ENCODE measurements at regions not wholly inside any gene's neighbourhood (a gene's known extent, or its start where the extent isn't known, plus 50 kb on each side); places are given as distances from the start of the nearest gene placed in this dataset.

DNA sequence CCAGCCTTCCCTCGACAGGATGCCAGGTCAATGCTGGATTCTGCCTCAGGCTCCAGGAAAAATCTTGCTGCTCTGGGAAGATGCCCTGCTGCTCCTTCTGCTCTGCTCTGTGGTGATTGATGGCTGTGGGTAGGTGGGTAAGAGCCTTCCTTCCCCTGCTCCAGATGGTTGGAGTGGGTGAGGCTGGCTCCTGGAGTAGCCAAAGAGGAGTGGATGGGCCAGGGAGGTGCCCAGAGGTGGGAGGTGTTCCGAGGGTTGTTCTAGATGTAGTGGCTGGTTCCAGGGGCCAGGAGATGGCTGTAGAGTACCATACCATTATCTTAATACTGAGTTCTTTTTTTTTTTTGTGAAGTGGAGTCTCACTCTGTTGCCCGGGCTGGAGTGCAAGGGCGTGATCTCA lies 99.6 kb upstream of the THY1 start:
- no peaks in the 10 kb centered on the region for H3K4me1 Mint-ChIP-seq (ENCODE audit: insufficient read depth, unreplicated experiment)
- no peak overlapping the region for H3K4me3 Mint-ChIP-seq (ENCODE audit: unreplicated experiment)
- ChIA-PET POLR2A (no interaction called here), CTCF (interaction anchor here (0.6 to 3.9 kb wide), 3 partner anchors 12 to 1280 kb away, joined by 4 to 18 read pairs (median 5); no protein-coding TSS in a partner anchor)
- no peak for DNase-seq (ENCODE audit: unreplicated experiment)
- H3K27me3 Mint-ChIP-seq (ENCODE audit: insufficient read depth, unreplicated experiment): peaks cover 74% of the 10 kb centered on the region
- no TSS peak for BruUV-seq (replicated peaks)
- H3K36me3 Mint-ChIP-seq (ENCODE audit: insufficient read depth, unreplicated experiment): no peaks in the 10 kb centered on the region
- intact Hi-C loops (cut with micrococcal nuclease): no loop called here
- TF ChIP-seq, protein P1, sequence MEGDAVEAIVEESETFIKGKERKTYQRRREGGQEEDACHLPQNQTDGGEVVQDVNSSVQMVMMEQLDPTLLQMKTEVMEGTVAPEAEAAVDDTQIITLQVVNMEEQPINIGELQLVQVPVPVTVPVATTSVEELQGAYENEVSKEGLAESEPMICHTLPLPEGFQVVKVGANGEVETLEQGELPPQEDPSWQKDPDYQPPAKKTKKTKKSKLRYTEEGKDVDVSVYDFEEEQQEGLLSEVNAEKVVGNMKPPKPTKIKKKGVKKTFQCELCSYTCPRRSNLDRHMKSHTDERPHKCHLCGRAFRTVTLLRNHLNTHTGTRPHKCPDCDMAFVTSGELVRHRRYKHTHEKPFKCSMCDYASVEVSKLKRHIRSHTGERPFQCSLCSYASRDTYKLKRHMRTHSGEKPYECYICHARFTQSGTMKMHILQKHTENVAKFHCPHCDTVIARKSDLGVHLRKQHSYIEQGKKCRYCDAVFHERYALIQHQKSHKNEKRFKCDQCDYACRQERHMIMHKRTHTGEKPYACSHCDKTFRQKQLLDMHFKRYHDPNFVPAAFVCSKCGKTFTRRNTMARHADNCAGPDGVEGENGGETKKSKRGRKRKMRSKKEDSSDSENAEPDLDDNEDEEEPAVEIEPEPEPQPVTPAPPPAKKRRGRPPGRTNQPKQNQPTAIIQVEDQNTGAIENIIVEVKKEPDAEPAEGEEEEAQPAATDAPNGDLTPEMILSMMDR (IDR thresholded peaks at IDR 0.05; ENCODE audit: unreplicated experiment): no peak
- H3K27ac Mint-ChIP-seq (ENCODE audit: low read depth, unreplicated experiment): no peak overlapping the region
- H3K9me3 Mint-ChIP-seq (ENCODE audit: unreplicated experiment): no peaks in the 10 kb centered on the region

DNA sequence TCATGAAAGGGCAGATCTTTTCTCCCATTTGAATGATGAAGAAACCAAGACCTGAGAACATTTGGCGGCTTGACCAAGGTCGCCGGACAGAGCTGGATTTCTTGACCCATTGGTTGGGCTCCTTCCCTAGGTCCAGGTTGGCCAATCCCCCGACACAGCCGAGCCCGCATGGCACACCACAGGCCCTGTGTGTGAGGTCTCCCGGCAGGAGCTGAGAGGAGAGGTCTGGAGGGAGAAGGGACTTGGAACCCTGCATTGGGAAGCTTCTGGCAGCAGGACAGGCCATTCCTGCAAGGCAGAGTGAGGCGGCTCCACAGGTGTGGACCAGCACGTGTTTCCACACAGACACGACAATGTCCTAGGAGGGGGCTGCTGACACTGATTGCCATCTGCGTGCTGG lies 98.6 kb upstream of the THY1 start:
- BruUV-seq (replicated peaks): no TSS peak
- CTCF ChIA-PET: interaction anchor here (0.7 to 3.9 kb wide), 4 partner anchors 11 to 587 kb away, joined by 3 to 18 read pairs (median 3); no protein-coding TSS in a partner anchor
- Mint-ChIP-seq H3K9me3 (ENCODE audit: unreplicated experiment) (no peaks in the 10 kb centered on the region), H3K27me3 (ENCODE audit: insufficient read depth, unreplicated experiment) (peaks cover 74% of the 10 kb centered on the region), H3K4me3 (ENCODE audit: unreplicated experiment) (no peak overlapping the region), H3K36me3 (ENCODE audit: insufficient read depth, unreplicated experiment) (no peaks in the 10 kb centered on the region), H3K4me1 (ENCODE audit: insufficient read depth, unreplicated experiment) (no peaks in the 10 kb centered on the region), H3K27ac (ENCODE audit: low read depth, unreplicated experiment) (no peak overlapping the region)
- intact Hi-C loops (cut with micrococcal nuclease): no loop called here
- TF ChIP-seq, protein P1 (IDR thresholded peaks at IDR 0.05; ENCODE audit: unreplicated experiment): no peak
- POLR2A ChIA-PET: no interaction called here
- no peak for DNase-seq (ENCODE audit: unreplicated experiment)

DNA sequence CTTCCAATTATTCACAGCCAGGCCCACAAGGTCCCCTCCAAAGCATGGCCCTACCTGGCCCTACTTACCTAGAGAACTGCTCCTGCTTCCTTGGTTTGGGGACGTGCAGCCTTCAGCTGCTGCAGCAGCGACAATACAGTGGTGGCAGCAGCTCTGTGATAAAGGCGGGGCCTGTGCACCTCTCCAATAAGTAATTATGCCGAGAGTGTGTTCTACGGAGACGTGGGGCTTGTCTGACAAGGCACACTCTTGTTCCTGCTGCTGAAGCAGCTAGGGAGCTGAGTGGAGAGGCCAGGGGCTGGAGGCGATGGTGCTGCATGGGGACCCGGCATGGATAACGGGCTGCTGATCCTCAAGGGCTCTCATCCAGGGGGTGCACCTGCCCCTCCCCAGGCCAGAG lies 98.0 kb upstream of the THY1 start:
- CTCF ChIA-PET: interaction anchor here (1.0 kb wide), 1 partner anchor 13 kb away, joined by 3 read pairs; no protein-coding TSS in a partner anchor
- no peaks in the 10 kb centered on the region for H3K36me3 Mint-ChIP-seq (ENCODE audit: insufficient read depth, unreplicated experiment)
- H3K4me3 Mint-ChIP-seq (ENCODE audit: unreplicated experiment): no peak overlapping the region
- POLR2A ChIA-PET: interaction anchor here (0.5 kb wide), 1 partner anchor 669 kb away, joined by 3 read pairs; no protein-coding TSS in a partner anchor
- no TSS peak for BruUV-seq (replicated peaks)
- DNase-seq (ENCODE audit: unreplicated experiment): no peak
- H3K27ac Mint-ChIP-seq (ENCODE audit: low read depth, unreplicated experiment): no peak overlapping the region
- intact Hi-C loops (cut with micrococcal nuclease): no loop called here
- H3K9me3 Mint-ChIP-seq (ENCODE audit: unreplicated experiment): no peaks in the 10 kb centered on the region
- peaks cover 74% of the 10 kb centered on the region for H3K27me3 Mint-ChIP-seq (ENCODE audit: insufficient read depth, unreplicated experiment)
- H3K4me1 Mint-ChIP-seq (ENCODE audit: insufficient read depth, unreplicated experiment): peaks cover 5% of the 10 kb centered on the region
- TF ChIP-seq, protein P1 (IDR thresholded peaks at IDR 0.05; ENCODE audit: unreplicated experiment): no peak

DNA sequence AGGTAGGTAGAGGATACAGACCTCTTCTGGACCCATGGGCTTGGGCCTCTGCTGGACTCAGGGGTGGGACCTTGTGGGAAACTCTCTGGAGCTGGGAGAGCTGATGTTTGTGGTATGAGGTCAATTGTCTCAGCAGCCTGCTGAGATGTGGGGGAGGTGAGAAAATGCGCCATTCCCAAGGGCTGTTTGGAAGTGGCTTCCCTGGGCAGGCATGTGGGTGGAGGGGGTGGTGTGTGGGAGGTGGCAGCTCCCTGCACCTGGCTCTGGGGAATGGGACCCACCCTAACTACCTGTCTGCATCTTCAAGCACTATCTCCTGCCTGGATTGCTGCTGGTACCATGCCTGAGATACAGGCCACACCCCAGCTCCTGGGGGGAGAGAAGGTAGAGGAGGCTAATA lies 97.4 kb upstream of the THY1 start:
- Mint-ChIP-seq H3K27ac (ENCODE audit: low read depth, unreplicated experiment) (no peak overlapping the region), H3K36me3 (ENCODE audit: insufficient read depth, unreplicated experiment) (no peaks in the 10 kb centered on the region), H3K27me3 (ENCODE audit: insufficient read depth, unreplicated experiment) (peaks cover 74% of the 10 kb centered on the region), H3K4me1 (ENCODE audit: insufficient read depth, unreplicated experiment) (peaks cover 5% of the 10 kb centered on the region), H3K4me3 (ENCODE audit: unreplicated experiment) (no peak overlapping the region), H3K9me3 (ENCODE audit: unreplicated experiment) (no peaks in the 10 kb centered on the region)
- CTCF ChIA-PET: interaction anchor here (1.0 kb wide), 1 partner anchor 13 kb away, joined by 3 read pairs; no protein-coding TSS in a partner anchor
- DNase-seq (ENCODE audit: unreplicated experiment): no peak
- POLR2A ChIA-PET: no interaction called here
- no TSS peak for BruUV-seq (replicated peaks)
- intact Hi-C loops (cut with micrococcal nuclease): no loop called here
- TF ChIP-seq, protein P1 (IDR thresholded peaks at IDR 0.05; ENCODE audit: unreplicated experiment): no peak

Data from MCF 10A (cell line).